ENCODE measurements at regions not wholly inside any gene's neighbourhood (a gene's known extent, or its start where the extent isn't known, plus 50 kb on each side); places are given as distances from the start of the nearest gene placed in this dataset.
"Not testable (repeated sequence)": the region's sequence is repeated elsewhere in the genome, so short reads cannot be mapped to it uniquely, and the experiment has no call there.

- DNase-seq (ENCODE audit: low spot score): no peak
These were observed 610.5 kb upstream of the MAN1A1 start for GRCh38 chr6:119960036-119960435.

GRCh38 chr6:119957195-119957594, 607.6 kb upstream of the MAN1A1 start:
- DNase-seq (ENCODE audit: low spot score): peak; percentile 3

- no peak for DNase-seq (ENCODE audit: low spot score)
These were observed 603.1 kb upstream of the MAN1A1 start for GRCh38 chr6:119952696-119953095.

GRCh38 chr6:119950681-119951080, 601.1 kb upstream of the MAN1A1 start:
- no peak for DNase-seq (ENCODE audit: low spot score)

GRCh38 chr6:119942078-119942752, 592.7 kb upstream of the MAN1A1 start:
- DNase-seq (ENCODE audit: low spot score): no peak

GRCh38 chr6:119938752-119939151, 589.2 kb upstream of the MAN1A1 start:
- no peak for DNase-seq (ENCODE audit: low spot score)

- no peak for DNase-seq (ENCODE audit: low spot score)
These were observed 585.3 kb upstream of the MAN1A1 start for GRCh38 chr6:119934816-119935215.

- no peak for DNase-seq (ENCODE audit: low spot score)
These were observed 579.6 kb upstream of the MAN1A1 start for GRCh38 chr6:119929121-119929520.

GRCh38 chr6:119924888-119925287, 575.3 kb upstream of the MAN1A1 start:
- not testable (repeated sequence) for DNase-seq (ENCODE audit: low spot score)

- DNase-seq (ENCODE audit: low spot score): no peak
These were observed 573.3 kb upstream of the MAN1A1 start for GRCh38 chr6:119922814-119923213.

- DNase-seq (ENCODE audit: low spot score): no peak
These were observed 572.0 kb upstream of the MAN1A1 start for GRCh38 chr6:119921491-119922010.

- DNase-seq (ENCODE audit: low spot score): no peak
These were observed 567.6 kb upstream of the MAN1A1 start for GRCh38 chr6:119917186-119917585.

GRCh38 chr6:119915971-119916370, 566.4 kb upstream of the MAN1A1 start:
- peak; percentile 28 for DNase-seq (ENCODE audit: low spot score)

- no peak for DNase-seq (ENCODE audit: low spot score)
These were observed 558.6 kb upstream of the MAN1A1 start for GRCh38 chr6:119908157-119908556.

- no peak for DNase-seq (ENCODE audit: low spot score)
These were observed 553.1 kb upstream of the MAN1A1 start for GRCh38 chr6:119902681-119903080.

GRCh38 chr6:119896806-119897205, 547.2 kb upstream of the MAN1A1 start:
- no peak for DNase-seq (ENCODE audit: low spot score)

GRCh38 chr6:119895626-119896025, 546.1 kb upstream of the MAN1A1 start:
- DNase-seq (ENCODE audit: low spot score): peak; percentile 55

- peak; percentile 38 for DNase-seq (ENCODE audit: low spot score)
These were observed 545.2 kb upstream of the MAN1A1 start for GRCh38 chr6:119894811-119895210.

GRCh38 chr6:119891644-119892043, 542.1 kb upstream of the MAN1A1 start:
- no peak for DNase-seq (ENCODE audit: low spot score)

- DNase-seq (ENCODE audit: low spot score): no peak
These were observed 541.6 kb upstream of the MAN1A1 start for GRCh38 chr6:119891206-119891605.

- DNase-seq (ENCODE audit: low spot score): no peak
These were observed 540.9 kb upstream of the MAN1A1 start for GRCh38 chr6:119890470-119890869.

GRCh38 chr6:119887666-119888065, 538.1 kb upstream of the MAN1A1 start:
- no peak for DNase-seq (ENCODE audit: low spot score)

- peak; percentile 20 for DNase-seq (ENCODE audit: low spot score)
These were observed 531.9 kb upstream of the MAN1A1 start for GRCh38 chr6:119881416-119881815.

- DNase-seq (ENCODE audit: low spot score): no peak
These were observed 531.3 kb upstream of the MAN1A1 start for GRCh38 chr6:119880840-119881239.

Data from kidney tubule cell (primary cell).